Right cardiac atrium (tissue), 5 donors: ENCODE measurements at regions not wholly inside any gene's neighbourhood (a gene's known extent, or its start where the extent isn't known, plus 50 kb on each side); places are given as distances from the start of the nearest gene placed in this dataset.
"Not testable (repeated sequence)": the region's sequence is repeated elsewhere in the genome, so short reads cannot be mapped to it uniquely, and the experiment has no call there.

Source experiments
- ATAC-seq, 2 donors: fragments of 200-7000 bp; cut with Tn5 transposase; one replicate each; pipeline versions ENCODE4 v1.8.0 to v1.9.1; 2020; ENCODE audit warnings: moderate library complexity in 2 of 2, mild to moderate bottlenecking in 1 of 2
- DNase-seq, 3 donors: peaks; one replicate each; pipeline ENCODE4 v3.0.0-alpha.2; 2020
- H3K27ac ChIP-seq: one replicate; pipeline ENCODE4 v1.5.1; 2013; ENCODE audit warnings: mild to moderate bottlenecking, low read length, control low read depth, moderate library complexity
- H3K27me3 ChIP-seq: one replicate; pipeline ENCODE4 v1.6.1; 2013; ENCODE audit not compliant: control insufficient read depth, insufficient read depth
- H3K4me1 ChIP-seq: one replicate; pipeline ENCODE4 v1.6.1; 2013; ENCODE audit warnings: low read length; ENCODE audit not compliant: control insufficient read depth, insufficient read depth
- H3K4me3 ChIP-seq: one replicate; pipeline ENCODE4 v1.5.1; 2013; ENCODE audit warnings: low read length, control low read depth
- H3K9me3 ChIP-seq: one replicate; pipeline ENCODE4 v1.6.1; 2013; ENCODE audit warnings: low read length; ENCODE audit not compliant: control insufficient read depth
- WGBS: extraction: QIAGEN DNeasy Blood & Tissue Kit; methylation state at CpG from one replicate; pipeline ENCODE4 v1.1.7; 2013; 5-methylcytosine and 5-hydroxymethylcytosine counted together
- intact Hi-C, 4 donors: fragments of 100-400 bp; cut with DNase I; formaldehyde crosslinking; loops; one replicate each; pipeline versions ENCODE4 v1.11.0 to v1.14.0; 2022 to 2023
- donor health status: healthy with polysubstance abuse.
- donor health status: DM: no; HTN: yes; CAD: no.
- donor health status: DM: no; HTN: no; CAD: no.
- donor health status: DM: no; HTN: yes; CAD: no; lungs with severe emphysema.
- donor health status: DM: yes; HTN: yes; CAD: no.

DNA sequence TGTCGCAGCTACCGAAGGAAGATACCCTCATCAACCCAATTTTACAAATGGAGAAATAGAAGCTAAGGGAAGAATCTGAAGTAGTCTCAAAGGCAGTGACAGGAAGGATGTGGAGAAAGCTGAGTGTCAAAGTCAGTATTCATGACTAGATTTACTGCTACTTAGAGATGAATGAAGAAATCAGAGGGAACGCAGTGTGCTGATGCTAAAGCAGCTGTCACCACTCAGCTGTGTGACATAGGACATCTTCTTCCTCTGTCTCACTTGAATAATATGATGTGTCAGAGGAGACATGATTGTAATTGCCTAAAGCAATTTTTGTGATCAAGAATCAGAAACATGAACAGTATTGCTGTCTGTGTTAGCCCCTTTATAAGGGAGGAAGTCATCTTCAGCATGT, 54.1 kb downstream of the RAB6D start:
- intact Hi-C loops, ATAC-seq, DNase-seq, H3K9me3 ChIP-seq, H3K27me3 ChIP-seq, H3K27ac ChIP-seq, H3K4me1 ChIP-seq, H3K4me3 ChIP-seq: not testable (repeated sequence)
- 77% methylated on average over 3 of the region's 3 CpGs for WGBS

DNA sequence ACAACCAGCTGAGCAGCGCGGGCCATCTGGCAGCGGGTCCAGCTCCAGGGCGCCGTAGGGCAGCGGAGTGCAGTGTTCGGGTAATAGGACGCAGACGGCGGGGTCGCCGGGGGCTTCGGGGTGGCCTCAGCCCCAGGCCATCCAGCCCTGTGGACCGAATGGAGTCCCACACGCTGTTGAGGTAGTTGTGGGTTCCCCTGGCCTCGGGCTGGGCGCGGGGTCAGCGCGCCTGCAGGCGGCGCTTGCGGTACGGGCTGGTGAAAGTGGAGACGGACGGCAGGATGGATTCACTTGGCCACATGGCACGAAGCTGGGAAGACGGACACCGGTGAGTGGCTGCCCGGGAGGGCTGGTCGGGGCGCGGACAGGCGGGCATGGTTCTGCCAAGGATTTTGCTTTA, 63.8 kb downstream of the RAB6D start:
- H3K9me3 ChIP-seq, H3K27ac ChIP-seq, intact Hi-C loops, H3K27me3 ChIP-seq, H3K4me3 ChIP-seq, H3K4me1 ChIP-seq, DNase-seq: not testable (repeated sequence)
- ATAC-seq = peak in 1 of 2 donors; percentile 40
- 38% methylated on average over 33 of the region's 34 CpGs for WGBS

DNA sequence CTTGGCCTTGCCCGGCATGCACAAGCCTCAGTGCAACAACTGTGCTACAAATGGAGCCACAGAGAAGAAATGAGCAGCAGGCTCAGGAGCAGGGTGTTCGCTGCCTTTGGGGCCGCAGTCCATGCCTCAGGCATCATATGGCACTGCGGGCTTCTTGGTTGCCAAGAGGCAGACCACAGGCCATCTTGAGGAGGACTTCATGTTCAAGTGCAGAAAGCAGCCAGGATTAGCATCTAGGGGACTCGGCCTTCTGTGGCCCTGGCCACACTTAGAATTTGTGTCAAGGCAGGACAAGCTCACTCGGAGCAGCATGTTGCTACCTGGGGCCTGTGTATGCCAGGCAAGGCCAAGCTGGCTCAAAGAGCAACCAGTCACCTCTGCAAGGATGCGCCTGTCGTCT, 68.5 kb downstream of the POTEE start:
- ATAC-seq, intact Hi-C loops, DNase-seq, H3K4me1 ChIP-seq, H3K27me3 ChIP-seq, H3K27ac ChIP-seq, H3K9me3 ChIP-seq, H3K4me3 ChIP-seq: not testable (repeated sequence)
- 92% methylated on average over 8 of the region's 8 CpGs for WGBS

DNA sequence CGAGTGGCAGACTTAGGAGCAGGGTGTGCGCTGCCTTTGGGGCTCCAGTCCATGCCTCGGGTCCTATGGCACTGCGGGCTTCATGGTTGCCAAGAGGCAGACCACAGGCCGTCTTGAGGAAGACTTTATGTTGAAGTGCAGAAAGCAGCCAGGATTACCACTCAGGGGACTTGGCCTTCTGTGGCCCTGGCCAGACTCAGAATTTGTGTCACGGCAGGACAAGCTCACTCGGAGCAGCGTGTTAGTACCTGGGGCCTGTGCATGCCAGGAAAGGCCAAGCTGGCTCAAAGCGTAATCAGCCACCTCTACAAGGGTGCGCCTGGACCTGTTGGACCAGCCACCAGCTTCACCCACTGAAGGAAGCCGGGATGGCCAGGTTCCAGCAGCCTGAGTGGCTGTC, 68.0 kb downstream of the POTEE start:
- ATAC-seq = not testable (repeated sequence)

DNA sequence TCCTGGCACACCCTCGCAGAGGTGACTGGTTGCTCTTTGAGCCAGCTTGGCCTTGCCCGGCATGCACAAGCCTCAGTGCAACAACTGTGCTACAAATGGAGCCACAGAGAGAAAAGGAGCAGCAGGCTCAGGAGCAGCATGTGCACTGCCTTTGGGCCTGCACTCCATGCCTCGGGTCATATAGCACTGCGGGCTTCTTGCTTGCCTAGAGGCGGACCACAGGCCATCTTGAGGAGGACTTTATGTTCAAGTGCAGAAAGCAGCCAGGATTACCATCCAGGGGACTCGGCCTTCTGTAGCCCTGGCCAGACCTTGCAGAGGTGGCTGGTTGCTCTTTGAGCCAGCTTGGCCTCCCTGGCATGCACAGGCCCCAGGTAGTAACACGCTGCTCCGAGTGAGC, 62.7 kb downstream of the POTEE start:
- H3K9me3 ChIP-seq, intact Hi-C loops, H3K27me3 ChIP-seq, H3K27ac ChIP-seq, ATAC-seq, DNase-seq, H3K4me1 ChIP-seq, H3K4me3 ChIP-seq: not testable (repeated sequence)
- 88% methylated on average over 8 of the region's 8 CpGs for WGBS

More for the DNA sequence above, 68.0 kb downstream of the POTEE start:
- H3K4me1 ChIP-seq, H3K4me3 ChIP-seq, DNase-seq, H3K27me3 ChIP-seq, H3K27ac ChIP-seq, intact Hi-C loops, H3K9me3 ChIP-seq: not testable (repeated sequence)
- 79% methylated on average over 11 of the region's 11 CpGs for WGBS

DNA sequence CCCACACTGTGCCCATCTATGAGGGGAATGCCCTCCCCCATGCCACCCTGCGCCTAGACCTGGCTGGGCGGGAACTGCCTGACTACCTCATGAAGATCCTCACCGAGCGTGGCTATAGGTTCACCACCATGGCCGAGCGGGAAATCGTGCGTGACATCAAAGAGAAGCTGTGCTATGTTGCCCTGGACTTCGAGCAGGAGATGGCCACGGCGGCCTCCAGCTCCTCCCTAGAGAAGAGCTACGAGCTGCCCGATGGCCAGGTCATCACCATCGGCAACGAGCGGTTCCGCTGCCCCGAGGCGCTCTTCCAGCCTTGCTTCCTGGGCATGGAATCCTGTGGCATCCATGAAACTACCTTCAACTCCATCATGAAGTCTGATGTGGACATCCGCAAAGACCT, 54.7 kb downstream of the POTEE start:
- H3K27ac ChIP-seq, intact Hi-C loops, H3K4me1 ChIP-seq, H3K27me3 ChIP-seq, H3K9me3 ChIP-seq, H3K4me3 ChIP-seq, ATAC-seq: not testable (repeated sequence)
- DNase-seq = peak in 1 of 3 donors; percentile 48
- 89% methylated on average over 19 of the region's 20 CpGs for WGBS
